ENCODE measurements at regions not wholly inside any gene's neighbourhood (a gene's known extent, or its start where the extent isn't known, plus 50 kb on each side); places are given as distances from the start of the nearest gene placed in this dataset.

DNA sequence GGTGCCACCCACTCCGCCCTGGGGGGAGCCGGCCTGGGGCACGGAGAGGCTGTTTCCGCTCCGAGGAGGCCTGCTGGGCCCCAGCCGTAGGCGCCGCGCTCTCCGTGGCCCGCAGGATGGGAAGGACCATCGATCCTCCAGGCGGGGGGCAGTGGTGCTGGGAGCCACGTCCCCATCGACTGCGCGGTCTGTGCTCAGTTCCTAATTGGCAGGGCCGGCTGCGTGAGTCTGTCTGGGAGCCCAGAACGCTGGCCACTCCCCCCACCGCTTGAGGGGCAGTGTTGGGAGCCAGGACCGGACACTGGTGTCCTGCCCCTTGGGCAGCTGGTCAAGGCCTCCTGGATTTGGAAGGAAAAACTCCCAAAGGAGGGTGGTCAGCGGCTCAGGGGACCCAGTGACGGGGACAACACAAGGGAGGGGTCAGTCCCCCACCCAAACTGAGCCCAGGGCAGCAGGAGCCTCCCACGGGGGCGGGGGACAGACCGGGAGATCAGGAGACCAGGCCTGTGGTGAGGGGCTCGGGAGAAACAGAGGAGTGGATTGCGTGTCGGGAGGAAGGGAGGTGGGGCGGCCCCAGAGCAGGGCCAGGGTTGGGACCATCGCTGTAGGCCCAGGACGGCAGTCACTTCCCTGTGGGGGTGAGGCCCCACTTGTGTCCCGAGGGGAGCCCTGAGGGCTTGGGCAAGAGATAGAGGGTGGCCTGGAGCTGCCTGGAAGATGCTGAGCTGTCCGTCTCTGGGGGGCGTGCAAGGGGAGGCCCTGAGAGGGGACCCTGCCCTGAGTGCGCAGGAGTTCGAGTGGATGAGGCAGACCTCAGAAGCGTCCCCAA, 89.0 kb downstream of the UNCX start:
- H3K36me3 ChIP-seq (ENCODE audit: control insufficient read depth, insufficient read depth, low read length), result no peaks in the 10 kb centered on the region
- no peaks in the 10 kb centered on the region for H3K9me3 ChIP-seq (ENCODE audit: control insufficient read depth, low read length)
- H3K27ac ChIP-seq (ENCODE audit: low read depth, low read length, severe bottlenecking), result no peak overlapping the region
- H3K4me1 ChIP-seq (ENCODE audit: control insufficient read depth, insufficient read depth, low read length, poor library complexity, severe bottlenecking), result no peaks in the 10 kb centered on the region
- no peak overlapping the region for H3K4me3 ChIP-seq (ENCODE audit: extremely low read depth, insufficient read depth, low read length, poor library complexity, severe bottlenecking)
- WGBS, 2 experiments (ENCODE audit: insufficient coverage in 2 of 2), result 92 to 93% methylated on average over 32 to 38 of the region's 39 CpGs

GRCh38 chr7:1322240-1323110, 89.8 kb downstream of the UNCX start:
- WGBS, 2 experiments (ENCODE audit: insufficient coverage in 2 of 2), result 90 to 94% methylated on average over 28 to 30 of the region's 35 CpGs
- H3K36me3 ChIP-seq (ENCODE audit: control insufficient read depth, insufficient read depth, low read length), result no peaks in the 10 kb centered on the region

DNA sequence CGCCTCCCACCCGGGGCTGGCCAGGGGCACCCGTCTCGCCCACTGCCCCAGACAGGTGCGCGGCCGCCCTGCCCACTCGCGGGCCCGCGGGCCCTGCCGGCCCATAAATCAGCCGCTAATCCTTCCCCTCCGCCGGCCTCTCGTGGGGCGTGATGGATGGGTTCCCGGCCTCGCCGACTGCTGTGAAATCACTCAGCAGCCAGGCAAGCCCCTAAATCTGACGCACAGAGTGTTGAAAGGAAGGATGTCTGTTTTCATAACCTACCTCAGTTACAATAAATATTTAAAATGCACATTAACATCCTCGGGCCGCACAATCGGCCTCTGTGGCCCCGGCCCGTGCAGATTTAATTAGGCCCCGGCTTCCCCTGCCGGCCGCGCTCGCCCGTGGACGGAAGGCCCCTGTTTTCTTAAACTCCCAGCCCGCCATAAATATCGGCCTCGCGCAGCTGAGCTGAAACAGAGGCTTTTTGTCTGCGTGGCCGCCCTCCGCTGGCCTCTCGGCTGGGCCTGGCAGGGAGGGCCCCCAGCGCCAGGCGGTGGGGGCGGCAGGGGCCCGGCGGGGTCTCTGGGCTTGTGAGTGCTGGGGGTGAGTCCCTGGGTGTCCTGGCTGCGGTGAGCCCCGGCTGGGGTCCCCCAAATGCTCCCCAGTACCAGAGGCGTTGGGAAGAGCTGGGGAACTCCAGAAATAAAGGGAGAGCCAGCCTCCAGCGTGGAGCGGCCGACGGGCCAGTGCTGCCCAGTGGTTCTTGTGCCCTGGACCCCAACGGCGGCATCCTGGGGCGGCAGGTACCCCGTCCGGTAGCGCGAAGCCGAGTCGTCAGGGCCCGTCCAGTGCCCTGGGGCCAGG, 90.7 kb downstream of the UNCX start:
- no peaks in the 10 kb centered on the region for H3K4me1 ChIP-seq (ENCODE audit: control insufficient read depth, insufficient read depth, low read length, poor library complexity, severe bottlenecking)

More at GRCh38 chr7:1322240-1323110, 89.8 kb downstream of the UNCX start:
- H3K9me3 ChIP-seq (ENCODE audit: control insufficient read depth, low read length), result no peaks in the 10 kb centered on the region
- no peaks in the 10 kb centered on the region for H3K4me1 ChIP-seq (ENCODE audit: control insufficient read depth, insufficient read depth, low read length, poor library complexity, severe bottlenecking)
- H3K4me3 ChIP-seq (ENCODE audit: extremely low read depth, insufficient read depth, low read length, poor library complexity, severe bottlenecking), result no peak overlapping the region
- no peak overlapping the region for H3K27ac ChIP-seq (ENCODE audit: low read depth, low read length, severe bottlenecking)

GRCh38 chr7:1324028-1324900, 91.6 kb downstream of the UNCX start:
- H3K4me1 ChIP-seq (ENCODE audit: control insufficient read depth, insufficient read depth, low read length, poor library complexity, severe bottlenecking), result no peaks in the 10 kb centered on the region
- no peaks in the 10 kb centered on the region for H3K36me3 ChIP-seq (ENCODE audit: control insufficient read depth, insufficient read depth, low read length)
- 86 to 91% methylated on average over 20 to 30 of the region's 30 CpGs for WGBS, 2 experiments (ENCODE audit: insufficient coverage in 2 of 2)
- H3K9me3 ChIP-seq (ENCODE audit: control insufficient read depth, low read length), result no peaks in the 10 kb centered on the region
- H3K4me3 ChIP-seq (ENCODE audit: extremely low read depth, insufficient read depth, low read length, poor library complexity, severe bottlenecking), result no peak overlapping the region
- H3K27ac ChIP-seq (ENCODE audit: low read depth, low read length, severe bottlenecking), result no peak overlapping the region

More for the DNA sequence above, 90.7 kb downstream of the UNCX start:
- no peaks in the 10 kb centered on the region for H3K36me3 ChIP-seq (ENCODE audit: control insufficient read depth, insufficient read depth, low read length)
- H3K27ac ChIP-seq (ENCODE audit: low read depth, low read length, severe bottlenecking), result no peak overlapping the region
- 82 to 90% methylated on average over 49 to 51 of the region's 63 CpGs for WGBS, 2 experiments (ENCODE audit: insufficient coverage in 2 of 2)
- H3K9me3 ChIP-seq (ENCODE audit: control insufficient read depth, low read length), result no peaks in the 10 kb centered on the region
- no peak overlapping the region for H3K4me3 ChIP-seq (ENCODE audit: extremely low read depth, insufficient read depth, low read length, poor library complexity, severe bottlenecking)

DNA sequence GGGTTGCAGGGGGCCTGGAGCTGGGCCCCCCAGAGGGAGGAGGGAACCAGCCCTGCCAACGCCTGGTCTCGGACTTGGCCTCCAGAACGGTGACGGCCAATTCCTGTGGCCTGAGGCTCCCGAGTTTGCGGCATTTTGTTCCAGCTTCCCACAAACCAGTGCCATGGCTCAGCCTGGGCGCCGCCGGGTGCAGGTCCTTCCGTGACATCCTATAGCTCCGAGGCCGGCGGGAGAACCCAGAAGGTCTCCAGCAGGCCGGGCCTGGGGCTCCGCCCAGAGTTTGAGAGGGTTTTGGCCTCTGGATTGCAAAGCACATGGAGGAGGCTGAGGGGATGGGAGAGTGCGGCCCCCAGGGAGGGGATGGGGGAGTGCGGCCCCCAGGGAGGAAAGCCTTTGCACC, 92.6 kb downstream of the UNCX start:
- H3K9me3 ChIP-seq (ENCODE audit: control insufficient read depth, low read length), result no peaks in the 10 kb centered on the region
- no peak overlapping the region for H3K4me3 ChIP-seq (ENCODE audit: extremely low read depth, insufficient read depth, low read length, poor library complexity, severe bottlenecking)
- WGBS, 2 experiments (ENCODE audit: insufficient coverage in 2 of 2), result 83 to 90% methylated on average over 13 to 17 of the region's 17 CpGs
- no peak overlapping the region for H3K27ac ChIP-seq (ENCODE audit: low read depth, low read length, severe bottlenecking)
- no peaks in the 10 kb centered on the region for H3K4me1 ChIP-seq (ENCODE audit: control insufficient read depth, insufficient read depth, low read length, poor library complexity, severe bottlenecking)
- H3K36me3 ChIP-seq (ENCODE audit: control insufficient read depth, insufficient read depth, low read length), result no peaks in the 10 kb centered on the region

- 91% methylated on average over 28 to 32 of the region's 33 CpGs for WGBS, 2 experiments (ENCODE audit: insufficient coverage in 2 of 2)
- Histone ChIP-seq H3K27ac (ENCODE audit: low read depth, low read length, severe bottlenecking) (no peak overlapping the region), H3K9me3 (ENCODE audit: control insufficient read depth, low read length) (no peaks in the 10 kb centered on the region), H3K36me3 (ENCODE audit: control insufficient read depth, insufficient read depth, low read length) (no peaks in the 10 kb centered on the region), H3K4me1 (ENCODE audit: control insufficient read depth, insufficient read depth, low read length, poor library complexity, severe bottlenecking) (no peaks in the 10 kb centered on the region), H3K4me3 (ENCODE audit: extremely low read depth, insufficient read depth, low read length, poor library complexity, severe bottlenecking) (no peak overlapping the region)
Measured at GRCh38 chr7:1325646-1326510, 93.2 kb downstream of the UNCX start.

DNA sequence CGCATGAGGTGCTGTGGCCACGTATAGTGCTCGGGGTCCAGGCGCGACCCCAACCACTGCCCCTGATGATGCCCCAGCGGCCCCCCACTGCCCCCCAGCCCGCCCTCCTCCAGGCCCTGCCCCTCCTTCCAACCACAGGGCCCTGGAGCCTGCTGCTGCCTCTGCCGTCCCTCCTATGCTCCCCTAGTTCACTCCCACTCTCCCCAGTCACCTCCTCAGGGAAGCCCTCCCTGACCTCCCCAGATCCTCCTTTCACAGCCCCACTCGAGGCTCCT, 93.8 kb downstream of the UNCX start:
- WGBS, 2 experiments (ENCODE audit: insufficient coverage in 2 of 2), result 82 to 91% methylated on average over 7 of the region's 9 CpGs
- no peak overlapping the region for H3K4me3 ChIP-seq (ENCODE audit: extremely low read depth, insufficient read depth, low read length, poor library complexity, severe bottlenecking)
- H3K4me1 ChIP-seq (ENCODE audit: control insufficient read depth, insufficient read depth, low read length, poor library complexity, severe bottlenecking), result no peaks in the 10 kb centered on the region
- no peaks in the 10 kb centered on the region for H3K9me3 ChIP-seq (ENCODE audit: control insufficient read depth, low read length)
- no peak overlapping the region for H3K27ac ChIP-seq (ENCODE audit: low read depth, low read length, severe bottlenecking)
- no peaks in the 10 kb centered on the region for H3K36me3 ChIP-seq (ENCODE audit: control insufficient read depth, insufficient read depth, low read length)

DNA sequence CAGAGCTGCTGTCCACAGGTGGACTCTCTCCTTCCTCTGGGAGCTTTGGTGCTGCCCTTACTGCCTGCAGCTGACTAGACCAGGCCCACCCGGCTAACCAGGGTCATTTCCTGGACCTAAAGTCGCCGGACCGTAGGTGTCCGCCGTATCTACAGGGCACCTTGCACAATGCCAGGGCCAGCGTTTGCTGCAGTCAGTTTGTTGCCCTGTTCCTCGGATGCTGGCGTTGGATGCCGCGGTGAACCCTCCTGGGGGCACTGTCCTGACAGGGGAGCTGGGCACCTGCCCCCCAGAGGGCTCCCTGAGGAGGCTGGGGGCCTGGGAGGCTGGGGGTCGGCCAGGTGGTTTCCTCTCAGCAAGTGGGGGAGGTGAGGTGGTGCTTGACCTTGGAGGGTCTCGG, 96.6 kb downstream of the UNCX start:
- WGBS, 2 experiments (ENCODE audit: insufficient coverage in 2 of 2), result 93 to 95% methylated on average over 12 of the region's 13 CpGs

GRCh38 chr7:1329966-1330800, 97.5 kb downstream of the UNCX start:
- WGBS, 2 experiments (ENCODE audit: insufficient coverage in 2 of 2), result 89% methylated on average over 35 to 38 of the region's 38 CpGs

More for the DNA sequence above, 96.6 kb downstream of the UNCX start:
- Histone ChIP-seq H3K9me3 (ENCODE audit: control insufficient read depth, low read length) (no peaks in the 10 kb centered on the region), H3K36me3 (ENCODE audit: control insufficient read depth, insufficient read depth, low read length) (no peaks in the 10 kb centered on the region), H3K4me1 (ENCODE audit: control insufficient read depth, insufficient read depth, low read length, poor library complexity, severe bottlenecking) (no peaks in the 10 kb centered on the region), H3K4me3 (ENCODE audit: extremely low read depth, insufficient read depth, low read length, poor library complexity, severe bottlenecking) (no peak overlapping the region), H3K27ac (ENCODE audit: low read depth, low read length, severe bottlenecking) (no peak overlapping the region)

More at GRCh38 chr7:1329966-1330800, 97.5 kb downstream of the UNCX start:
- Histone ChIP-seq H3K36me3 (ENCODE audit: control insufficient read depth, insufficient read depth, low read length) (no peaks in the 10 kb centered on the region), H3K27ac (ENCODE audit: low read depth, low read length, severe bottlenecking) (no peak overlapping the region), H3K4me3 (ENCODE audit: extremely low read depth, insufficient read depth, low read length, poor library complexity, severe bottlenecking) (no peak overlapping the region), H3K9me3 (ENCODE audit: control insufficient read depth, low read length) (no peaks in the 10 kb centered on the region), H3K4me1 (ENCODE audit: control insufficient read depth, insufficient read depth, low read length, poor library complexity, severe bottlenecking) (no peaks in the 10 kb centered on the region)
